ENCODE measurements at regions not wholly inside any gene's neighbourhood (a gene's known extent, or its start where the extent isn't known, plus 50 kb on each side); places are given as distances from the start of the nearest gene placed in this dataset.

DNA sequence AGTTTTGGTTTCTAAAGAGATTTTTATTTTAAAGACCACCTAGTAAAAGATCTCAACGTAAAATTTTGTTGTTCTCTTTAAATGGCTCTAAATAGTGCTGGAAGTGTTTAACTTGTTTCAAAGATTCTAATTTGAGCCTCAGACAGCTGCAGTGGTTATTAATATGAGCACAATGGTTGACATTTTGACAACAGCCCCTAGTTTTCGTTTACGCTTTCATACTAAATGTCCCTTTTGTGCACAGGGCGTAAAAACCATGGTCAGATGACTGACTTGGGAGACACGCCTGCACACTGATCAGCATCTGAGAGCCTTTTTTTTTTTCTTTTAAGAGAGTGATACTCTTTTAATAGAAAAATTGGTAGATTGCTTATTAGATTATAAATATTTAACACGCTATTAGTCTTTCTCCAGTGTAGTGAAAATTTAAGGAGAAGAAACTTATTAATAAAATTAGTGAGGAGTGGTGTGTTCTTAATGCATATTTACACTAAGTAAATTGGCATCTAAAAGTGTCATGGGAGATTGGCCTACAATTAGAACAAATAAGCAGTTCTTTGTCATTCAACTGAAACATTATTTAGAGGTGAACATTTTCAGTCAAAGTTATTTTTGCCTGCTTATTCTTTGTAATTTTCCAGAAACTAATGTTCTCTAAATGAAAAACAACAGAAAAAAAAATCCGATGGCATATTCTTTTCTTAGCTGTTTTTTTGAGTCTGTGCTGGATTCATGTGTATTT is 182.8 kb upstream of the PHYHIPL start:
- no peak for TF ChIP-seq EP300 (IDR thresholded peaks at IDR 0.05)
- TF ChIP-seq, protein P1, sequence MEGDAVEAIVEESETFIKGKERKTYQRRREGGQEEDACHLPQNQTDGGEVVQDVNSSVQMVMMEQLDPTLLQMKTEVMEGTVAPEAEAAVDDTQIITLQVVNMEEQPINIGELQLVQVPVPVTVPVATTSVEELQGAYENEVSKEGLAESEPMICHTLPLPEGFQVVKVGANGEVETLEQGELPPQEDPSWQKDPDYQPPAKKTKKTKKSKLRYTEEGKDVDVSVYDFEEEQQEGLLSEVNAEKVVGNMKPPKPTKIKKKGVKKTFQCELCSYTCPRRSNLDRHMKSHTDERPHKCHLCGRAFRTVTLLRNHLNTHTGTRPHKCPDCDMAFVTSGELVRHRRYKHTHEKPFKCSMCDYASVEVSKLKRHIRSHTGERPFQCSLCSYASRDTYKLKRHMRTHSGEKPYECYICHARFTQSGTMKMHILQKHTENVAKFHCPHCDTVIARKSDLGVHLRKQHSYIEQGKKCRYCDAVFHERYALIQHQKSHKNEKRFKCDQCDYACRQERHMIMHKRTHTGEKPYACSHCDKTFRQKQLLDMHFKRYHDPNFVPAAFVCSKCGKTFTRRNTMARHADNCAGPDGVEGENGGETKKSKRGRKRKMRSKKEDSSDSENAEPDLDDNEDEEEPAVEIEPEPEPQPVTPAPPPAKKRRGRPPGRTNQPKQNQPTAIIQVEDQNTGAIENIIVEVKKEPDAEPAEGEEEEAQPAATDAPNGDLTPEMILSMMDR (IDR thresholded peaks at IDR 0.05), result no peak
